Endothelial cell (in vitro differentiated cells): ENCODE measurements at regions not wholly inside any gene's neighbourhood (a gene's known extent, or its start where the extent isn't known, plus 50 kb on each side); places are given as distances from the start of the nearest gene placed in this dataset.

Experiments used
- DNase-seq: peaks from one replicate; pipeline ENCODE4 v3.0.0; 2021; ENCODE audit warnings: low spot score
- H3K27ac Mint-ChIP-seq: one replicate; pipeline ENCODE4 v1.8.0; 2021; ENCODE audit warnings: mixed read lengths, inconsistent platforms; ENCODE audit not compliant: unreplicated experiment
- H3K27me3 Mint-ChIP-seq: one replicate; pipeline ENCODE4 v1.8.0; 2021; ENCODE audit warnings: mild to moderate bottlenecking, moderate library complexity, mixed read lengths, inconsistent platforms; ENCODE audit not compliant: unreplicated experiment
- H3K36me3 Mint-ChIP-seq: one replicate; pipeline ENCODE4 v1.8.0; 2021; ENCODE audit warnings: mild to moderate bottlenecking, low read depth, mixed read lengths, inconsistent platforms; ENCODE audit not compliant: unreplicated experiment
- H3K4me1 Mint-ChIP-seq: one replicate; pipeline ENCODE4 v1.8.0; 2021; ENCODE audit warnings: mild to moderate bottlenecking, mixed read lengths, inconsistent platforms; ENCODE audit not compliant: unreplicated experiment
- H3K4me3 Mint-ChIP-seq: one replicate; pipeline ENCODE4 v1.8.0; 2021; ENCODE audit warnings: mild to moderate bottlenecking, mixed read lengths, inconsistent platforms; ENCODE audit not compliant: unreplicated experiment
- H3K9me3 Mint-ChIP-seq: one replicate; pipeline ENCODE4 v1.8.0; 2021; ENCODE audit warnings: mixed read lengths, inconsistent platforms; ENCODE audit not compliant: unreplicated experiment
- CTCF ChIP-seq: fragments of 200-600 bp; sonication (generic); IDR thresholded peaks from one replicate; pipeline ENCODE4 v1.5.0; 2021; ENCODE audit warnings: antibody characterized with exemption; ENCODE audit not compliant: unreplicated experiment

GRCh38 chr5:156230887-156231286, 96.1 kb upstream of the SGCD start:
- H3K27ac Mint-ChIP-seq = no peak overlapping the region
- no peak for TF ChIP-seq CTCF
- no peak for DNase-seq
- H3K36me3 Mint-ChIP-seq = no peaks in the 10 kb centered on the region
- no peaks in the 10 kb centered on the region for H3K9me3 Mint-ChIP-seq
- no peaks in the 10 kb centered on the region for H3K27me3 Mint-ChIP-seq
- H3K4me1 Mint-ChIP-seq = no peaks in the 10 kb centered on the region
- no peak overlapping the region for H3K4me3 Mint-ChIP-seq

- Mint-ChIP-seq H3K4me3 (no peak overlapping the region), H3K4me1 (no peaks in the 10 kb centered on the region), H3K27me3 (no peaks in the 10 kb centered on the region), H3K36me3 (no peaks in the 10 kb centered on the region), H3K27ac (no peak overlapping the region), H3K9me3 (no peaks in the 10 kb centered on the region)
- DNase-seq = no peak
- TF ChIP-seq CTCF = no peak
Observed at GRCh38 chr5:156232251-156232869, 94.6 kb upstream of the SGCD start.

GRCh38 chr5:156237361-156237760, 89.6 kb upstream of the SGCD start:
- no peak overlapping the region for H3K4me3 Mint-ChIP-seq
- H3K27me3 Mint-ChIP-seq = no peaks in the 10 kb centered on the region
- DNase-seq = no peak
- H3K4me1 Mint-ChIP-seq = no peaks in the 10 kb centered on the region
- H3K9me3 Mint-ChIP-seq = no peaks in the 10 kb centered on the region
- H3K27ac Mint-ChIP-seq = no peak overlapping the region
- no peak for TF ChIP-seq CTCF
- H3K36me3 Mint-ChIP-seq = no peaks in the 10 kb centered on the region

GRCh38 chr5:156239800-156240199, 87.2 kb upstream of the SGCD start:
- Mint-ChIP-seq H3K4me3 (no peak overlapping the region), H3K27me3 (no peaks in the 10 kb centered on the region), H3K9me3 (no peaks in the 10 kb centered on the region), H3K27ac (no peak overlapping the region), H3K4me1 (no peaks in the 10 kb centered on the region), H3K36me3 (no peaks in the 10 kb centered on the region)
- no peak for DNase-seq
- no peak for TF ChIP-seq CTCF

- H3K4me3 Mint-ChIP-seq = no peak overlapping the region
- H3K9me3 Mint-ChIP-seq = no peaks in the 10 kb centered on the region
- DNase-seq = no peak
- H3K27me3 Mint-ChIP-seq = no peaks in the 10 kb centered on the region
- no peak overlapping the region for H3K27ac Mint-ChIP-seq
- TF ChIP-seq CTCF = no peak
- no peaks in the 10 kb centered on the region for H3K36me3 Mint-ChIP-seq
- H3K4me1 Mint-ChIP-seq = no peaks in the 10 kb centered on the region
Observed at GRCh38 chr5:156240414-156240813, 86.5 kb upstream of the SGCD start.
